ENCODE measurements at regions not wholly inside any gene's neighbourhood (a gene's known extent, or its start where the extent isn't known, plus 50 kb on each side); places are given as distances from the start of the nearest gene placed in this dataset.

- TF ChIP-seq CTCF (IDR thresholded peaks at IDR 0.05; ENCODE audit: low read depth, low read length): no peak
- H3K4me3 ChIP-seq (ENCODE audit: low read depth, low read length): no peak overlapping the region; the same call in 1 of the 2 replicates
These were observed 79.7 kb upstream of the IGFBP5 start for GRCh38 chr2:216775043-216775453.

- no peak overlapping the region; the same call in 1 of the 2 replicates for H3K4me3 ChIP-seq (ENCODE audit: low read depth, low read length)
- no peak for TF ChIP-seq CTCF (IDR thresholded peaks at IDR 0.05; ENCODE audit: low read depth, low read length)
These were observed 79.3 kb upstream of the IGFBP5 start for GRCh38 chr2:216774620-216775019.

- no peak overlapping the region for H3K4me3 ChIP-seq (ENCODE audit: low read depth, low read length)
- no peak for TF ChIP-seq CTCF (IDR thresholded peaks at IDR 0.05; ENCODE audit: low read depth, low read length)
These were observed 78.8 kb upstream of the IGFBP5 start for GRCh38 chr2:216774180-216774579.

- H3K4me3 ChIP-seq (ENCODE audit: low read depth, low read length): no peak overlapping the region
- TF ChIP-seq CTCF (IDR thresholded peaks at IDR 0.05; ENCODE audit: low read depth, low read length): no peak
These were observed 77.7 kb upstream of the IGFBP5 start for GRCh38 chr2:216773072-216773471.

- TF ChIP-seq CTCF (IDR thresholded peaks at IDR 0.05; ENCODE audit: low read depth, low read length): no peak
- no peak overlapping the region for H3K4me3 ChIP-seq (ENCODE audit: low read depth, low read length)
These were observed 75.4 kb upstream of the IGFBP5 start for GRCh38 chr2:216770717-216771116.

GRCh38 chr2:216770050-216770449 is 74.7 kb upstream of the IGFBP5 start:
- TF ChIP-seq CTCF (IDR thresholded peaks at IDR 0.05; ENCODE audit: low read depth, low read length): no peak
- no peak overlapping the region for H3K4me3 ChIP-seq (ENCODE audit: low read depth, low read length)

GRCh38 chr2:216769626-216770025 is 74.3 kb upstream of the IGFBP5 start:
- no peak for TF ChIP-seq CTCF (IDR thresholded peaks at IDR 0.05; ENCODE audit: low read depth, low read length)
- no peak overlapping the region for H3K4me3 ChIP-seq (ENCODE audit: low read depth, low read length)
